Naive thymus-derived CD4-positive, alpha-beta T cell (primary cell): ENCODE measurements at regions not wholly inside any gene's neighbourhood (a gene's known extent, or its start where the extent isn't known, plus 50 kb on each side); places are given as distances from the start of the nearest gene placed in this dataset.

ENCODE experiments used
- ATAC-seq: fragments of 150-1000 bp; cut with Tn5 transposase; 2 replicates; pipeline ENCODE4 v1.10.0; 2021; ENCODE audit warnings: mild to moderate bottlenecking, moderate library complexity
- CTCF ChIA-PET: fragments of 350-600 bp; sonication (Branson Sonifier 250); formaldehyde crosslinking; loops from one replicate; lab custom pipeline; 2021; ENCODE audit warnings: antibody characterized with exemption; lab: Charles Lee
- POLR2A ChIA-PET: fragments of 350-600 bp; sonication (Branson Sonifier 250); formaldehyde crosslinking; loops from one replicate; lab custom pipeline; 2021; ENCODE audit warnings: antibody characterized with exemption, inconsistent platforms; lab: Charles Lee
- DNase-seq, 9 donors: peaks; one replicate each; pipeline versions ENCODE4 v3.0.0 to v3.0.0-alpha.2; 2020 to 2022; ENCODE audit warnings: mixed read lengths in 1 of 9
- H3K27ac ChIP-seq: one replicate; pipeline ENCODE4 v1.7.0; 2013; ENCODE audit warnings: mild to moderate bottlenecking, low read depth, low read length, moderate library complexity
- H3K27me3 ChIP-seq, 2 donors: one replicate each; pipeline ENCODE4 v1.7.0; 2013; ENCODE audit warnings: low read length in 2 of 2, mild to moderate bottlenecking in 2 of 2, moderate library complexity in 2 of 2; ENCODE audit not compliant: control insufficient read depth in 2 of 2, insufficient read depth in 2 of 2
- H3K36me3 ChIP-seq, 3 experiments: 1 replicate in 2 of 3; 2 replicates in 1 of 3; pipeline ENCODE4 v1.7.0; 2013; ENCODE audit warnings: low read length in 3 of 3, mild to moderate bottlenecking in 3 of 3, moderate library complexity in 1 of 3; ENCODE audit not compliant: insufficient read depth in 3 of 3, control insufficient read depth in 2 of 3
- H3K4me1 ChIP-seq, 2 donors: one replicate each; pipeline ENCODE4 v1.7.0; 2013; ENCODE audit warnings: low read length in 2 of 2, mild to moderate bottlenecking in 2 of 2, moderate library complexity in 1 of 2; ENCODE audit not compliant: control insufficient read depth in 2 of 2, insufficient read depth in 2 of 2
- H3K4me3 ChIP-seq: 2 replicates; pipeline ENCODE4 v1.7.0; 2013; ENCODE audit warnings: mild to moderate bottlenecking, low read length
- H3K9me3 ChIP-seq, 3 experiments: 1 replicate in 2 of 3; 2 replicates in 1 of 3; pipeline ENCODE4 v1.7.0; 2013; ENCODE audit warnings: low read length in 3 of 3; ENCODE audit not compliant: control insufficient read depth in 2 of 3
- H3K27ac Mint-ChIP-seq, 9 donors: one replicate each; pipeline ENCODE4 v1.8.0; 2020 to 2022; ENCODE audit warnings: mixed read lengths in 9 of 9, mild to moderate bottlenecking in 8 of 9, moderate library complexity in 5 of 9, inconsistent platforms in 2 of 9
- H3K27me3 Mint-ChIP-seq, 5 donors: one replicate each; pipeline ENCODE4 v1.8.0; 2021 to 2022; ENCODE audit warnings: mixed read lengths in 5 of 5, mild to moderate bottlenecking in 1 of 5
- H3K36me3 Mint-ChIP-seq, 5 donors: one replicate each; pipeline ENCODE4 v1.8.0; 2020 to 2022; ENCODE audit warnings: mixed read lengths in 5 of 5, mild to moderate bottlenecking in 3 of 5, inconsistent platforms in 1 of 5
- H3K4me1 Mint-ChIP-seq, 7 donors: one replicate each; pipeline ENCODE4 v1.8.0; 2020 to 2022; ENCODE audit warnings: mixed read lengths in 7 of 7, mild to moderate bottlenecking in 3 of 7, inconsistent platforms in 1 of 7
- H3K4me3 Mint-ChIP-seq, 10 donors: one replicate each; pipeline ENCODE4 v1.8.0; 2020 to 2022; ENCODE audit warnings: mild to moderate bottlenecking in 10 of 10, mixed read lengths in 10 of 10, moderate library complexity in 6 of 10, inconsistent platforms in 2 of 10
- H3K9me3 Mint-ChIP-seq, 11 donors: one replicate each; pipeline ENCODE4 v1.8.0; 2020 to 2022; ENCODE audit warnings: mixed read lengths in 11 of 11, mild to moderate bottlenecking in 4 of 11, inconsistent platforms in 1 of 11, moderate library complexity in 1 of 11
- intact Hi-C, 2 donors: fragments of 100-400 bp; cut with micrococcal nuclease; formaldehyde crosslinking; loops; one replicate each; pipeline ENCODE4 v1.15.1; 2023

GRCh38 chr2:126575631-126576030 lies 80.3 kb upstream of the GYPC start:
- ChIA-PET CTCF (no interaction called here), POLR2A (no interaction called here)
- no peaks in the 10 kb centered on the region for H3K36me3 ChIP-seq
- peaks cover 0 to 5% (median 0%) of the 10 kb centered on the region in 5 donors for H3K27me3 Mint-ChIP-seq
- H3K9me3 ChIP-seq = no peaks in the 10 kb centered on the region
- no peaks in the 10 kb centered on the region for H3K27me3 ChIP-seq
- no peaks in the 10 kb centered on the region for H3K9me3 Mint-ChIP-seq
- no peak for DNase-seq
- intact Hi-C loops = no loop called here
- no peak overlapping the region for H3K4me3 ChIP-seq
- no peak overlapping the region for H3K27ac ChIP-seq
- ATAC-seq = no peak
- H3K36me3 Mint-ChIP-seq = no peaks in the 10 kb centered on the region
- H3K27ac Mint-ChIP-seq = no peak overlapping the region
- no peaks in the 10 kb centered on the region for H3K4me1 Mint-ChIP-seq
- H3K4me3 Mint-ChIP-seq = no peak overlapping the region
- no peaks in the 10 kb centered on the region for H3K4me1 ChIP-seq

- ATAC-seq (no peak), DNase-seq (no peak)
- ChIA-PET POLR2A (no interaction called here), CTCF (no interaction called here)
- Histone ChIP-seq H3K27ac (no peak overlapping the region), H3K4me1 (no peaks in the 10 kb centered on the region), H3K27me3 (no peaks in the 10 kb centered on the region), H3K4me3 (no peak overlapping the region), H3K9me3 (no peaks in the 10 kb centered on the region), H3K36me3 (no peaks in the 10 kb centered on the region)
- no peak overlapping the region for H3K4me3 Mint-ChIP-seq
- H3K27me3 Mint-ChIP-seq = peaks cover 0 to 5% (median 0%) of the 10 kb centered on the region in 5 donors
- intact Hi-C loops = no loop called here
- H3K4me1 Mint-ChIP-seq = no peaks in the 10 kb centered on the region
- no peak overlapping the region for H3K27ac Mint-ChIP-seq
- no peaks in the 10 kb centered on the region for H3K36me3 Mint-ChIP-seq
- H3K9me3 Mint-ChIP-seq = peaks cover 0 to 2% (median 0%) of the 10 kb centered on the region in 11 donors
Measured at GRCh38 chr2:126579868-126580267, 76.1 kb upstream of the GYPC start.

- POLR2A ChIA-PET = no interaction called here
- Mint-ChIP-seq H3K27me3 (peaks cover 2 to 7% (median 4%) of the 10 kb centered on the region in 5 donors), H3K4me1 (no peaks in the 10 kb centered on the region), H3K27ac (no peak overlapping the region), H3K9me3 (peaks cover 0 to 2% (median 0%) of the 10 kb centered on the region in 11 donors), H3K4me3 (no peak overlapping the region), H3K36me3 (no peaks in the 10 kb centered on the region)
- Histone ChIP-seq H3K27ac (no peak overlapping the region), H3K4me1 (no peaks in the 10 kb centered on the region), H3K27me3 (no peaks in the 10 kb centered on the region), H3K9me3 (no peaks in the 10 kb centered on the region), H3K36me3 (no peaks in the 10 kb centered on the region), H3K4me3 (no peak overlapping the region)
- ATAC-seq (no peak), DNase-seq (no peak)
- intact Hi-C loops = no loop called here
- CTCF ChIA-PET = no interaction called here
Measured at GRCh38 chr2:126586317-126586716, 69.6 kb upstream of the GYPC start.

- Histone ChIP-seq H3K4me3 (no peak overlapping the region), H3K36me3 (no peaks in the 10 kb centered on the region), H3K27me3 (no peaks in the 10 kb centered on the region), H3K4me1 (no peaks in the 10 kb centered on the region), H3K9me3 (peaks cover 0 to 5% (median 0%) of the 10 kb centered on the region in 3 experiments), H3K27ac (no peak overlapping the region)
- Mint-ChIP-seq H3K36me3 (peaks cover 0 to 24% (median 11%) of the 10 kb centered on the region in 5 donors), H3K27ac (no peak overlapping the region), H3K27me3 (peaks cover 0 to 8% (median 0%) of the 10 kb centered on the region in 5 donors), H3K4me3 (no peak overlapping the region), H3K4me1 (no peaks in the 10 kb centered on the region), H3K9me3 (peaks cover 3 to 58% (median 23%) of the 10 kb centered on the region in 11 donors)
- POLR2A ChIA-PET = no interaction called here
- ATAC-seq (no peak), DNase-seq (no peak)
- intact Hi-C loops = no loop called here
- CTCF ChIA-PET = no interaction called here
Measured at GRCh38 chr2:126599062-126599461, 56.9 kb upstream of the GYPC start.

- intact Hi-C loops = no loop called here
- POLR2A ChIA-PET = interaction anchor here (0.8 kb wide), 1 partner anchor 178 kb away, joined by 3 read pairs; no protein-coding TSS in a partner anchor
- DNase-seq = no peak
- Histone ChIP-seq H3K27ac (no peak overlapping the region), H3K4me3 (no peak overlapping the region), H3K4me1 (no peaks in the 10 kb centered on the region), H3K27me3 (no peaks in the 10 kb centered on the region), H3K9me3 (peaks cover 0 to 5% (median 0%) of the 10 kb centered on the region in 3 experiments), H3K36me3 (no peaks in the 10 kb centered on the region)
- Mint-ChIP-seq H3K27me3 (peaks cover 0 to 12% (median 0%) of the 10 kb centered on the region in 5 donors), H3K4me1 (no peaks in the 10 kb centered on the region), H3K4me3 (no peak overlapping the region), H3K27ac (no peak overlapping the region), H3K36me3 (peaks cover 2 to 37% (median 16%) of the 10 kb centered on the region in 5 donors), H3K9me3 (peaks cover 15 to 75% (median 34%) of the 10 kb centered on the region in 11 donors)
- CTCF ChIA-PET = no interaction called here
- ATAC-seq = no peak
Measured at GRCh38 chr2:126600742-126601141, 55.2 kb upstream of the GYPC start.

- ATAC-seq = no peak
- Histone ChIP-seq H3K9me3 (peaks cover 0 to 5% (median 0%) of the 10 kb centered on the region in 3 experiments), H3K36me3 (no peaks in the 10 kb centered on the region), H3K4me3 (no peak overlapping the region), H3K4me1 (no peaks in the 10 kb centered on the region), H3K27ac (no peak overlapping the region), H3K27me3 (no peaks in the 10 kb centered on the region)
- CTCF ChIA-PET = no interaction called here
- POLR2A ChIA-PET = no interaction called here
- no peak overlapping the region for H3K4me3 Mint-ChIP-seq
- no peak overlapping the region for H3K27ac Mint-ChIP-seq
- peaks cover 16 to 76% (median 40%) of the 10 kb centered on the region in 11 donors for H3K9me3 Mint-ChIP-seq
- H3K4me1 Mint-ChIP-seq = no peaks in the 10 kb centered on the region
- H3K27me3 Mint-ChIP-seq = peaks cover 0 to 12% (median 0%) of the 10 kb centered on the region in 5 donors
- no peak for DNase-seq
- peaks cover 2 to 37% (median 16%) of the 10 kb centered on the region in 5 donors for H3K36me3 Mint-ChIP-seq
- intact Hi-C loops = no loop called here
Measured at GRCh38 chr2:126602334-126602733, 53.6 kb upstream of the GYPC start.
